Calu3 (cell line): ENCODE measurements at regions not wholly inside any gene's neighbourhood (a gene's known extent, or its start where the extent isn't known, plus 50 kb on each side); places are given as distances from the start of the nearest gene placed in this dataset.

Source experiments
- BruUV-seq: library from RNA; stranded (reverse); fragments of 400-500 nt; replicated peaks from 2 replicates; lab custom pipeline; 2021; lab: Mats Ljungman, UMichigan
- CTCF ChIA-PET: fragments of 300-600 bp; sonication (Branson Sonifier 250); formaldehyde crosslinking; loops from one replicate; lab custom pipeline; 2022; ENCODE audit warnings: antibody characterized with exemption; lab: Charles Lee
- DNase-seq: peaks from one replicate; pipeline ENCODE4 v3.0.0; 2022
- H3K27ac Mint-ChIP-seq: one replicate; pipeline ENCODE4 v1.8.0; 2022; ENCODE audit warnings: mixed read lengths; ENCODE audit not compliant: unreplicated experiment
- H3K27me3 Mint-ChIP-seq: one replicate; pipeline ENCODE4 v1.8.0; 2022; ENCODE audit warnings: mixed read lengths; ENCODE audit not compliant: unreplicated experiment
- H3K36me3 Mint-ChIP-seq: one replicate; pipeline ENCODE4 v1.8.0; 2022; ENCODE audit warnings: mild to moderate bottlenecking, moderate library complexity, mixed read lengths; ENCODE audit not compliant: insufficient read depth, unreplicated experiment
- H3K4me1 Mint-ChIP-seq: one replicate; pipeline ENCODE4 v1.8.0; 2022; ENCODE audit warnings: mild to moderate bottlenecking, low read depth, mixed read lengths; ENCODE audit not compliant: unreplicated experiment
- H3K4me3 Mint-ChIP-seq: one replicate; pipeline ENCODE4 v1.8.0; 2022; ENCODE audit warnings: mild to moderate bottlenecking, low read depth, moderate library complexity, mixed read lengths; ENCODE audit not compliant: unreplicated experiment
- H3K9me3 Mint-ChIP-seq: one replicate; pipeline ENCODE4 v1.8.0; 2022; ENCODE audit warnings: low read depth, mixed read lengths; ENCODE audit not compliant: unreplicated experiment
- CTCF ChIP-seq: fragments of 200-600 bp; IDR thresholded peaks from one replicate; pipeline ENCODE4 v1.8.0; 2022; ENCODE audit warnings: antibody characterized with exemption; ENCODE audit not compliant: unreplicated experiment
- intact Hi-C: fragments of 100-400 bp; cut with micrococcal nuclease; formaldehyde crosslinking; loops from one replicate; pipeline ENCODE4 v1.10.0; 2022; ENCODE audit not compliant: unreplicated experiment

GRCh38 chr18:79612291-79613108 lies 67.1 kb upstream of the CTDP1 start:
- no peak for TF ChIP-seq CTCF
- Mint-ChIP-seq H3K4me1 (no peaks in the 10 kb centered on the region), H3K9me3 (no peaks in the 10 kb centered on the region), H3K4me3 (no peak overlapping the region), H3K27ac (no peak overlapping the region), H3K36me3 (no peaks in the 10 kb centered on the region), H3K27me3 (no peaks in the 10 kb centered on the region)
- DNase-seq, result no peak
- BruUV-seq, result no TSS peak
- intact Hi-C loops, result no loop called here
- CTCF ChIA-PET, result interaction anchor here (0.8 kb wide), 1 partner anchor 9 kb away, joined by 8 read pairs; no protein-coding TSS in a partner anchor

- DNase-seq, result no peak
- CTCF ChIA-PET, result interaction anchor here (0.8 kb wide), 1 partner anchor 9 kb away, joined by 8 read pairs; no protein-coding TSS in a partner anchor
- no TSS peak for BruUV-seq
- intact Hi-C loops, result no loop called here
- no peaks in the 10 kb centered on the region for H3K36me3 Mint-ChIP-seq
- H3K4me3 Mint-ChIP-seq, result no peak overlapping the region
- H3K4me1 Mint-ChIP-seq, result no peaks in the 10 kb centered on the region
- no peaks in the 10 kb centered on the region for H3K27me3 Mint-ChIP-seq
- H3K9me3 Mint-ChIP-seq, result no peaks in the 10 kb centered on the region
- no peak overlapping the region for H3K27ac Mint-ChIP-seq
- TF ChIP-seq CTCF, result no peak
Measured at GRCh38 chr18:79613186-79613931, 66.2 kb upstream of the CTDP1 start.

GRCh38 chr18:79614211-79614955 lies 65.2 kb upstream of the CTDP1 start:
- Mint-ChIP-seq H3K4me1 (no peaks in the 10 kb centered on the region), H3K4me3 (no peak overlapping the region), H3K36me3 (no peaks in the 10 kb centered on the region), H3K27me3 (no peaks in the 10 kb centered on the region), H3K9me3 (no peaks in the 10 kb centered on the region), H3K27ac (no peak overlapping the region)
- BruUV-seq, result no TSS peak
- intact Hi-C loops, result no loop called here
- no peak for DNase-seq
- no peak for TF ChIP-seq CTCF
- CTCF ChIA-PET, result no interaction called here

- BruUV-seq, result no TSS peak
- Mint-ChIP-seq H3K27ac (no peak overlapping the region), H3K4me3 (no peak overlapping the region), H3K4me1 (no peaks in the 10 kb centered on the region), H3K36me3 (no peaks in the 10 kb centered on the region), H3K9me3 (no peaks in the 10 kb centered on the region), H3K27me3 (no peaks in the 10 kb centered on the region)
- DNase-seq, result no peak
- intact Hi-C loops, result no loop called here
- TF ChIP-seq CTCF, result no peak
- CTCF ChIA-PET, result no interaction called here
Measured at GRCh38 chr18:79615091-79615490, 64.5 kb upstream of the CTDP1 start.
